Fibroblast of the conjunctiva (primary cell): ENCODE measurements at regions not wholly inside any gene's neighbourhood (a gene's known extent, or its start where the extent isn't known, plus 50 kb on each side); places are given as distances from the start of the nearest gene placed in this dataset.
"Not testable (repeated sequence)": the region's sequence is repeated elsewhere in the genome, so short reads cannot be mapped to it uniquely, and the experiment has no call there.

Experiments
- DNase-seq: peaks from one replicate; pipeline ENCODE4 v3.0.0-alpha.2; 2010; ENCODE audit warnings: low read depth

GRCh38 chr4:126738527-126738923 is 894.2 kb upstream of the INTU start:
- DNase-seq = no peak

GRCh38 chr4:126738926-126739325 is 893.8 kb upstream of the INTU start:
- DNase-seq = no peak

- DNase-seq = no peak
Observed at GRCh38 chr4:126740687-126741086, 892.1 kb upstream of the INTU start.

- no peak for DNase-seq
Observed at GRCh38 chr4:126742048-126742447, 890.7 kb upstream of the INTU start.

- DNase-seq = no peak
Observed at GRCh38 chr4:126742885-126743284, 889.9 kb upstream of the INTU start.

GRCh38 chr4:126748736-126749135 is 884.0 kb upstream of the INTU start:
- DNase-seq = no peak

GRCh38 chr4:126750723-126751122 is 882.0 kb upstream of the INTU start:
- DNase-seq = no peak

GRCh38 chr4:126752126-126752525 is 880.6 kb upstream of the INTU start:
- DNase-seq = no peak

GRCh38 chr4:126752702-126753101 is 880.1 kb upstream of the INTU start:
- DNase-seq = no peak

- DNase-seq = no peak
Observed at GRCh38 chr4:126753592-126753991, 879.2 kb upstream of the INTU start.

GRCh38 chr4:126755506-126755905 is 877.3 kb upstream of the INTU start:
- DNase-seq = no peak

- DNase-seq = no peak
Observed at GRCh38 chr4:126756050-126756829, 876.5 kb upstream of the INTU start.

- DNase-seq = no peak
Observed at GRCh38 chr4:126757219-126757618, 875.5 kb upstream of the INTU start.

GRCh38 chr4:126758493-126758892 is 874.3 kb upstream of the INTU start:
- no peak for DNase-seq

GRCh38 chr4:126761947-126762662 is 870.7 kb upstream of the INTU start:
- no peak for DNase-seq

GRCh38 chr4:126762663-126763247 is 870.0 kb upstream of the INTU start:
- no peak for DNase-seq

- DNase-seq = no peak
Observed at GRCh38 chr4:126766241-126766640, 866.5 kb upstream of the INTU start.

GRCh38 chr4:126768338-126768737 is 864.4 kb upstream of the INTU start:
- DNase-seq = no peak

GRCh38 chr4:126770811-126771553 is 861.8 kb upstream of the INTU start:
- DNase-seq = not testable (repeated sequence)

- not testable (repeated sequence) for DNase-seq
Observed at GRCh38 chr4:126771618-126772017, 861.1 kb upstream of the INTU start.

- no peak for DNase-seq
Observed at GRCh38 chr4:126772662-126773061, 860.1 kb upstream of the INTU start.

GRCh38 chr4:126775485-126776106 is 857.2 kb upstream of the INTU start:
- no peak for DNase-seq
